ENCODE measurements at regions not wholly inside any gene's neighbourhood (a gene's known extent, or its start where the extent isn't known, plus 50 kb on each side); places are given as distances from the start of the nearest gene placed in this dataset.

DNA sequence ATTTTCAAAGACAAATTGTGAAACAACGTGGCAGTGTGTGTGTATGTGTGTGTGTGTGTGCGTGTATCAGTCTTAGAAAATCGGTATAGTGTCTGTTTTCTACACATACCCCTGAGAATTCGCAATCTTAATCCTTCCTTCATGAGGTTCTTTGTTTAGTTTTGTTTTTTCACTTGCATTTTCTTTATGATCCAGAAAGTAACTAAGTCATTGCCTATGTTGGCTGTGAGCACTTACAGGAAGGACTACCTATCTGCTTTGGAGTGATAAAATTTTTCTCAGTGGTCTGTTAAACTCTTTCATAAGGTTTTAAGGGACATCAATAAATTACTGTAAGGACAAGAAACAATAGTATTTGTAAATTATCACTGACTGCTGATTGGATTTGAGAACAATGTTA, 1587.1 kb downstream of the PCDH9 start:
- TF ChIP-seq EZH2 (IDR thresholded peaks at IDR 0.05; ENCODE audit: borderline replicate concordance): no peak
- TF ChIP-seq, protein P1, sequence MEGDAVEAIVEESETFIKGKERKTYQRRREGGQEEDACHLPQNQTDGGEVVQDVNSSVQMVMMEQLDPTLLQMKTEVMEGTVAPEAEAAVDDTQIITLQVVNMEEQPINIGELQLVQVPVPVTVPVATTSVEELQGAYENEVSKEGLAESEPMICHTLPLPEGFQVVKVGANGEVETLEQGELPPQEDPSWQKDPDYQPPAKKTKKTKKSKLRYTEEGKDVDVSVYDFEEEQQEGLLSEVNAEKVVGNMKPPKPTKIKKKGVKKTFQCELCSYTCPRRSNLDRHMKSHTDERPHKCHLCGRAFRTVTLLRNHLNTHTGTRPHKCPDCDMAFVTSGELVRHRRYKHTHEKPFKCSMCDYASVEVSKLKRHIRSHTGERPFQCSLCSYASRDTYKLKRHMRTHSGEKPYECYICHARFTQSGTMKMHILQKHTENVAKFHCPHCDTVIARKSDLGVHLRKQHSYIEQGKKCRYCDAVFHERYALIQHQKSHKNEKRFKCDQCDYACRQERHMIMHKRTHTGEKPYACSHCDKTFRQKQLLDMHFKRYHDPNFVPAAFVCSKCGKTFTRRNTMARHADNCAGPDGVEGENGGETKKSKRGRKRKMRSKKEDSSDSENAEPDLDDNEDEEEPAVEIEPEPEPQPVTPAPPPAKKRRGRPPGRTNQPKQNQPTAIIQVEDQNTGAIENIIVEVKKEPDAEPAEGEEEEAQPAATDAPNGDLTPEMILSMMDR (IDR thresholded peaks at IDR 0.05; ENCODE audit: poor library complexity): no peak

All from hepatocyte (in vitro differentiated cells).